Psoas muscle (tissue), 7 donors: ENCODE measurements at regions not wholly inside any gene's neighbourhood (a gene's known extent, or its start where the extent isn't known, plus 50 kb on each side); places are given as distances from the start of the nearest gene placed in this dataset.
A peak's percentile ranks its signal among the peaks of the same experiment; 100 is the strongest.

Source experiments
- ATAC-seq, 4 donors: fragments of 200-7000 bp; cut with Tn5 transposase; one replicate each; pipeline ENCODE4 v1.9.1; 2020; ENCODE audit warnings: moderate library complexity in 3 of 4, mild to moderate bottlenecking in 2 of 4
- DNase-seq, 2 donors: peaks; one replicate each; pipeline ENCODE4 v3.0.0-alpha.2; 2020
- H3K27ac ChIP-seq: fragments of 200-600 bp; one replicate; pipeline ENCODE4 v1.8.0; 2022
- H3K27me3 ChIP-seq, 3 donors: fragments of 200-600 bp in 1 of 3; one replicate each; pipeline versions ENCODE4 v1.6.1 to v1.8.0; 2013 to 2022; ENCODE audit warnings: low read length in 2 of 3, mild to moderate bottlenecking in 2 of 3, moderate library complexity in 1 of 3; ENCODE audit not compliant: insufficient read depth in 3 of 3
- H3K36me3 ChIP-seq, 2 donors: fragments of 200-600 bp in 1 of 2; one replicate each; pipeline versions ENCODE4 v1.6.1 to v1.8.0; 2013 to 2022; ENCODE audit warnings: low read depth in 1 of 2, mild to moderate bottlenecking in 1 of 2, moderate library complexity in 1 of 2; ENCODE audit not compliant: insufficient read depth in 1 of 2
- H3K4me1 ChIP-seq: fragments of 200-600 bp; one replicate; pipeline ENCODE4 v1.8.0; 2022
- H3K4me3 ChIP-seq: fragments of 200-600 bp; one replicate; pipeline ENCODE4 v1.8.0; 2022; ENCODE audit warnings: mild to moderate bottlenecking
- H3K9me3 ChIP-seq: fragments of 200-600 bp; one replicate; pipeline ENCODE4 v1.8.0; 2022
- WGBS, 3 donors: extraction: QIAGEN DNeasy Blood & Tissue Kit; methylation state at CpG; one replicate each; pipeline versions ENCODE4 v1.1.6 to v1.1.7; 2013; 5-methylcytosine and 5-hydroxymethylcytosine counted together
- intact Hi-C, 2 donors: fragments of 100-400 bp; cut with DNase I; formaldehyde crosslinking; loops; one replicate each; pipeline versions ENCODE4 v1.11.0 to v1.14.2; 2022
- TF ChIP-seq, protein P1 (sequence below): fragments of 200-600 bp; IDR thresholded peaks from one replicate; pipeline ENCODE4 v1.8.0; 2022; ENCODE audit warnings: antibody characterized with exemption
- donor health status: healthy with polysubstance abuse.
- donor health status: DM: no; HTN: no; CAD: no; lungs with moderate emphysema.
- donor health status: Bipolar disorder and iron deficiency.
- donor health status: healthy.
- donor health status: DM: yes; HTN: yes; CAD: no.
- donor health status: DM: no; HTN: no; CAD: no.
- donor health status: DM: yes; HTN: yes; CAD: no.

DNA sequence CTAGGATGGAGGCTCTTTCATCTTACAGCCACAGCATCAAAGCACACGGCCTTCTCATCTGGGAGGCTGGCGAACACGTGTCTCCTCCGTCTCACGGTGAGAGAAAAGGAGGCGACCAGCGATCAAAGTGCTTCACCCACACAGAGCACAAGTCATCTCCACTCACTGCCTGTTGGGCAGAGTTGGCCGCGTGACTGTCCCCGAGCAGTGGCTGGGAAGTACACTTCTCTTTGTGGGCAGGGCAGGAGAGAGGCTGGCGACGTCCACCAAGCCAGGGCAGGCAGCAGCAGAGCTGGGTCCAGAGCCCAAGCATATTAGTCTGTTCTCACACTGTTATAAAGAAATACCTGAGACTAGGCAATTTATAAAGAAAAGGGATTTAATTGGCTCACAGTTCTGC lies 64.1 kb upstream of the FOXC1 start:
- peaks cover 0 to 18% of the 10 kb centered on the region in 2 donors for H3K36me3 ChIP-seq
- DNase-seq (no peak), ATAC-seq (no peak)
- TF ChIP-seq, protein P1, sequence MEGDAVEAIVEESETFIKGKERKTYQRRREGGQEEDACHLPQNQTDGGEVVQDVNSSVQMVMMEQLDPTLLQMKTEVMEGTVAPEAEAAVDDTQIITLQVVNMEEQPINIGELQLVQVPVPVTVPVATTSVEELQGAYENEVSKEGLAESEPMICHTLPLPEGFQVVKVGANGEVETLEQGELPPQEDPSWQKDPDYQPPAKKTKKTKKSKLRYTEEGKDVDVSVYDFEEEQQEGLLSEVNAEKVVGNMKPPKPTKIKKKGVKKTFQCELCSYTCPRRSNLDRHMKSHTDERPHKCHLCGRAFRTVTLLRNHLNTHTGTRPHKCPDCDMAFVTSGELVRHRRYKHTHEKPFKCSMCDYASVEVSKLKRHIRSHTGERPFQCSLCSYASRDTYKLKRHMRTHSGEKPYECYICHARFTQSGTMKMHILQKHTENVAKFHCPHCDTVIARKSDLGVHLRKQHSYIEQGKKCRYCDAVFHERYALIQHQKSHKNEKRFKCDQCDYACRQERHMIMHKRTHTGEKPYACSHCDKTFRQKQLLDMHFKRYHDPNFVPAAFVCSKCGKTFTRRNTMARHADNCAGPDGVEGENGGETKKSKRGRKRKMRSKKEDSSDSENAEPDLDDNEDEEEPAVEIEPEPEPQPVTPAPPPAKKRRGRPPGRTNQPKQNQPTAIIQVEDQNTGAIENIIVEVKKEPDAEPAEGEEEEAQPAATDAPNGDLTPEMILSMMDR, result no peak
- 92 to 97% (median 96%) methylated on average over 12 of the region's 12 CpGs for WGBS, 3 donors
- no peaks in the 10 kb centered on the region for H3K4me1 ChIP-seq
- no peak overlapping the region for H3K4me3 ChIP-seq
- H3K9me3 ChIP-seq, result no peaks in the 10 kb centered on the region
- no peak overlapping the region for H3K27ac ChIP-seq
- H3K27me3 ChIP-seq, result peaks cover 0 to 2% (median 0%) of the 10 kb centered on the region in 3 donors
- intact Hi-C loops, result no loop called here

DNA sequence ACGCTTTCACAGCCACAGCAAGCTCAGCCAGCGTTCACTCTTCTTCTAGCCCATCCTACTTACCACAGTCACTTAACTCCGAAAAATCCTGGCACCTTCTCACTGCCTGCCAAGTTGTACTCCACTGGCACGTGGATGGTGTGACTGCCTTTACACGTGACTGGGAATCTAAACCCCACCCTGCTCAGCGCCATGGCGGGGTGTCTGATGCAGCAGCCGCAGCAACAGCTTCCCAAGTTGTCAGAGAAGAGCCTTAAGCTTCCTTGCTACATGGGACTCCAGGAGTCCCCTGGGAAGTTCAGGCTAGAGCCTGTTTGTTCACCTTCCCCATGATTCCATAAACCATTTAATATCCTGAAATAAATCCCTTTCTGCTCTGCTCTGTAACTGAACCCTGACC lies 61.9 kb upstream of the FOXC1 start:
- Histone ChIP-seq H3K27ac (no peak overlapping the region), H3K4me3 (no peak overlapping the region), H3K36me3 (peaks cover 0 to 18% of the 10 kb centered on the region in 2 donors), H3K27me3 (peaks cover 0 to 2% (median 0%) of the 10 kb centered on the region in 3 donors), H3K9me3 (no peaks in the 10 kb centered on the region), H3K4me1 (no peaks in the 10 kb centered on the region)
- TF ChIP-seq, protein P1, result no peak
- intact Hi-C loops, result no loop called here
- no peak for DNase-seq
- WGBS, 3 donors, result 87 to 89% (median 87%) methylated on average over 8 of the region's 8 CpGs
- ATAC-seq, result no peak

DNA sequence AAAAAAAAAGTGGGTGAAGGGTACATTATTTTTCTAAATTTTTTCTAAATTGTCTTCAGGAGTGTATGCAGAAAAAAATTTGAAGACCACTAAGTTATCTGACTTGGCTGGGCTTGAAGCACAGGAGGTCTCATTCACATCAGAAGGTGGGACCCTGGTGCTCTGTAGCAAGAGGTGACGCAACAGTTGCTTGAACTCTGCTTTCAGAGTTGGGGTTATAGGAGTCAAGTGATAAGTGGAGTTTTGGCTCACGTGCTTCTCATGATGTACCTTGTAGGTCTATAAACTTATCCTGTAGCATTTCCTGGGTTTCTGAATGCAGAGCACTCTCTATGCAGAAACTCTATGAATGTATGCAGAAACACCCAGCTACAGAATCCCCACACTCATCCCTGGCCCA lies 58.5 kb upstream of the FOXC1 start:
- Histone ChIP-seq H3K9me3 (no peaks in the 10 kb centered on the region), H3K4me3 (no peak overlapping the region), H3K27ac (no peak overlapping the region), H3K4me1 (no peaks in the 10 kb centered on the region), H3K27me3 (peaks cover 0 to 4% (median 0%) of the 10 kb centered on the region in 3 donors), H3K36me3 (peaks cover 0 to 18% of the 10 kb centered on the region in 2 donors)
- 95 to 98% (median 98%) methylated on average over 2 of the region's 2 CpGs for WGBS, 3 donors
- intact Hi-C loops, result no loop called here
- TF ChIP-seq, protein P1, result no peak
- DNase-seq (no peak), ATAC-seq (no peak)

DNA sequence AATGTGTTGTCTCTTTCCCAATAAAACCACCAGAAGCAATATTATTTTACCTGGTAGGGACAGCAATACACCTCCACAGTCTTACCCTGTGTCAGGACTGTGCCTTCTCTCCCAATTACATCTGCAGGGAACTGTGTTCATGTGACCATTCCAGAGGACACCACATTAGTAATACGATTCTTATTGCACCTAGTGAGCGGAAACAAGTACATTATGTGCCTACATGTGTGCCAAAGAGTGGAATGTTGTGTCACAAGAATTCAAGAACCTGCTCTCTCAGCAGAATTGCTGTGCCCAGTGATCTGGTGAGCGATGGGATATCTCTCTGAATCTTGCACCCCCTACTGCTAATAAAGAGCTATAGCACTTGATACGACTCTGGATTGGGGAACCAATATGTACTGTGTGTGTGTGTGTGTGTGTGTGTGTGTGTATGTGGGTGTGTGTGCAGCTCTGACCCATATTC lies 57.4 kb upstream of the FOXC1 start:
- Histone ChIP-seq H3K27me3 (peaks cover 0 to 5% (median 0%) of the 10 kb centered on the region in 3 donors), H3K4me1 (no peaks in the 10 kb centered on the region), H3K9me3 (no peaks in the 10 kb centered on the region), H3K36me3 (peaks cover 0 to 16% of the 10 kb centered on the region in 2 donors), H3K27ac (no peak overlapping the region), H3K4me3 (no peak overlapping the region)
- ATAC-seq (peak; percentile 47 to 88 (median 79)), DNase-seq (no peak)
- intact Hi-C loops, result no loop called here
- 24 to 42% (median 26%) methylated on average over 4 of the region's 4 CpGs for WGBS, 3 donors
- TF ChIP-seq, protein P1, result no peak

DNA sequence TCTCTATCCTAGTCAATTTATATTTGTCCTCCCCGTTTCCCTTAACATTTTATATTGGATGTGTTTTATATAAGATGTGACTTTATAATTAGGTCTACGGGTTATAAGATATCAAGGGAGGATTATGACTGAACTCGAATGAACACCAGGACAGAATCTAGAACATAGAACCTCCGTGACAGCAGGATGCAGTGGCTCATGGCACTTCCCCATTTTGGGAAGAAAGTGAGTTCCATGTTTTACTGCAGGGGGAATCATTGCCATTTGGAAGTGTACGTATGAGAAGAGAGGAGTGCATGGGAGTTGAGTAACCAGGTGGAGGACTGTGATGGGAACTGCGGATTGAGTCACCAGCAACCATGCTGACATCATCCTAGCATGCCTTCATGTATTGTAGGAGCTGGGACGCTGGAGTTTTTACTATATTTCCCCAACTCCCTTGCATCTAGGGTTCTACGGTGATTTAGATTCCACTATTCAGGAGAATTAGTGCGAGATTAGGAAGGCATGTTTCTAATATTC lies 56.1 kb upstream of the FOXC1 start:
- intact Hi-C loops, result loop anchor here in 1 of 2 donors (2.0 kb wide), 1 partner anchor 29 kb away; no protein-coding TSS in a partner anchor
- Histone ChIP-seq H3K4me3 (peak overlapping the region; percentile 82), H3K36me3 (peaks cover 0 to 3% of the 10 kb centered on the region in 2 donors), H3K4me1 (no peaks in the 10 kb centered on the region), H3K27me3 (peaks cover 0 to 5% (median 0%) of the 10 kb centered on the region in 3 donors), H3K27ac (no peak overlapping the region), H3K9me3 (no peaks in the 10 kb centered on the region)
- no peak for ATAC-seq
- WGBS, 3 donors, result 84 to 96% (median 86%) methylated on average over 9 of the region's 9 CpGs
- no peak for DNase-seq
- TF ChIP-seq, protein P1, result no peak
